GM06990 (cell line): ENCODE measurements at regions not wholly inside any gene's neighbourhood (a gene's known extent, or its start where the extent isn't known, plus 50 kb on each side); places are given as distances from the start of the nearest gene placed in this dataset.

Experiments used
- DNase-seq: peaks from one replicate; pipeline ENCODE4 v3.0.0-alpha.2; 2011; ENCODE audit not compliant: insufficient read length; ENCODE audit errors: extremely low read depth
- H3K27me3 ChIP-seq: replicated peaks from 2 replicates; pipeline ENCODE4 v1.6.0; 2011; ENCODE audit warnings: low read length; ENCODE audit not compliant: control insufficient read depth, insufficient read depth
- H3K36me3 ChIP-seq: 2 replicates; pipeline ENCODE4 v1.5.1; 2011; ENCODE audit warnings: low read length; ENCODE audit not compliant: control insufficient read depth, insufficient read depth
- H3K4me3 ChIP-seq: replicated peaks from 2 replicates; pipeline ENCODE4 v1.5.1; 2011; ENCODE audit warnings: low read depth, mild to moderate bottlenecking, control low read depth, low read length
- CTCF ChIP-seq: IDR thresholded peaks from 2 replicates; pipeline ENCODE4 v1.5.1; 2011; ENCODE audit warnings: low read length, control low read depth, mild to moderate bottlenecking, inconsistent platforms; ENCODE audit not compliant: insufficient read depth, poor library complexity, severe bottlenecking

- Histone ChIP-seq H3K27me3 (no peaks in the 10 kb centered on the region), H3K36me3 (no peaks in the 10 kb centered on the region), H3K4me3 (no peak overlapping the region)
- no peak for TF ChIP-seq CTCF
- no peak for DNase-seq
These were observed 469.8 kb upstream of the ZP4 start for GRCh38 chr1:238360474-238360873.

GRCh38 chr1:238350471-238350870, 459.7 kb upstream of the ZP4 start:
- Histone ChIP-seq H3K36me3 (no peaks in the 10 kb centered on the region), H3K4me3 (no peak overlapping the region), H3K27me3 (no peaks in the 10 kb centered on the region)
- no peak for TF ChIP-seq CTCF
- DNase-seq = no peak

- H3K27me3 ChIP-seq = no peaks in the 10 kb centered on the region
- DNase-seq = no peak
- no peak overlapping the region for H3K4me3 ChIP-seq
- no peak for TF ChIP-seq CTCF
- H3K36me3 ChIP-seq = no peaks in the 10 kb centered on the region
These were observed 455.6 kb upstream of the ZP4 start for GRCh38 chr1:238346340-238346739.

DNA sequence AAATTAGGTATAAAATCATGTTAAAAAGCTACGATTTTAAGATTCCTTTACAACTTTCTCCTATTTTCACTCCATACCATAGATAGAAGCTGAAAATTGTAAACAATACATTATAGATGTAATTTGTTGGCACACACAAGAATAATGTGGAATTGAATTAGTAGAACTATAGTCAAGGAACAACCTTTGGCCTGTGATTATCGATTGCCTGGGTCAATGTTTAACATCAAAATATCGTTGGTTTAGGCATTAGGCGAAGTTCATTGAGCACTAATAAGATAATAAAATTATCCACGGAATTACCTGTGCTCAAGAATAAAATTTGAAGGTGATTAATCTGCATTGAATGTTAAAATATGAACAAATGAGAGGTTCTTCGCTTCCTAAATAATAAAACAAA, 455.1 kb upstream of the ZP4 start:
- DNase-seq = no peak
- H3K36me3 ChIP-seq = no peaks in the 10 kb centered on the region
- no peak for TF ChIP-seq CTCF
- no peaks in the 10 kb centered on the region for H3K27me3 ChIP-seq
- no peak overlapping the region for H3K4me3 ChIP-seq

DNA sequence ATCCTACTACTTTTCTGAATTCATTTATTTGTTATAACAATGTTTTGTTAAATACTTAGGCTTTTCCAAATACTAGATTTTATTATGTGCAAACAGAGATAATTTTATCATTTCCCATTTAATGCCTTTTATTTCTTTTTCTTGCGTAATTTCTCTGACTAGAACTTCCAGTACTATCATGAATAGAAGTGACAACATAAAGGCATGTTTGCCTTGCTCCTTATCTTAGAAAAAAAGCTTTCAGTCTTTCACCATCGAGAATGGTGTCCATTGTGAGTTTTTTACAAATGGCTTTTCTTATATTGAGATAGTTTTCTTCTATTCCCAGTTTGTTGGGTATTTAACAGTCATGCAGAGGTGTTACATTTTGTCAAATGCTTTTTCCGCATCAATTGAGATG, 453.1 kb upstream of the ZP4 start:
- no peak for TF ChIP-seq CTCF
- no peak for DNase-seq
- no peak overlapping the region for H3K4me3 ChIP-seq

GRCh38 chr1:238341395-238341794, 450.7 kb upstream of the ZP4 start:
- H3K36me3 ChIP-seq = no peaks in the 10 kb centered on the region
- no peak for DNase-seq
- no peaks in the 10 kb centered on the region for H3K27me3 ChIP-seq
- no peak for TF ChIP-seq CTCF
- H3K4me3 ChIP-seq = no peak overlapping the region

More for the DNA sequence above, 453.1 kb upstream of the ZP4 start:
- Histone ChIP-seq H3K36me3 (no peaks in the 10 kb centered on the region), H3K27me3 (no peaks in the 10 kb centered on the region)
